GM23338 (cell line): ENCODE measurements at regions not wholly inside any gene's neighbourhood (a gene's known extent, or its start where the extent isn't known, plus 50 kb on each side); places are given as distances from the start of the nearest gene placed in this dataset.

Experiments
- ATAC-seq: fragments of 200-7000 bp; cut with Tn5 transposase; 3 replicates; pipeline ENCODE4 v1.9.1; 2020
- DNase-seq: peaks from one replicate; pipeline ENCODE4 v3.0.0-alpha.2; 2015; ENCODE audit warnings: low spot score
- H2AFZ ChIP-seq: fragments of 200-600 bp; sonication (generic); 2 replicates; pipeline ENCODE4 v1.8.0; 2016; ENCODE audit warnings: antibody characterized with exemption, mild to moderate bottlenecking, moderate library complexity
- H3F3A ChIP-seq: fragments of 200-600 bp; sonication (generic); replicated peaks from 2 replicates; pipeline ENCODE4 v1.8.0; 2017; ENCODE audit warnings: antibody characterized with exemption, mixed run types, low read depth
- H3K27ac ChIP-seq: fragments of 200-600 bp; sonication (generic); 2 replicates; pipeline ENCODE4 v1.6.1; 2016; ENCODE audit warnings: low read depth
- H3K27me3 ChIP-seq: fragments of 200-600 bp; sonication (generic); 2 replicates; pipeline ENCODE4 v1.8.0; 2016; ENCODE audit warnings: mild to moderate bottlenecking, mixed run types, moderate library complexity; ENCODE audit not compliant: insufficient read depth
- H3K36me3 ChIP-seq: fragments of 200-600 bp; sonication (generic); 2 replicates; pipeline ENCODE4 v1.8.0; 2016; ENCODE audit warnings: mild to moderate bottlenecking; ENCODE audit not compliant: insufficient read depth
- H3K4me1 ChIP-seq: fragments of 200-600 bp; sonication (generic); 2 replicates; pipeline ENCODE4 v1.8.0; 2016; ENCODE audit warnings: mild to moderate bottlenecking, moderate library complexity; ENCODE audit not compliant: insufficient read depth
- H3K4me2 ChIP-seq: fragments of 200-600 bp; sonication (generic); 2 replicates; pipeline ENCODE4 v1.7.1; 2017; ENCODE audit warnings: mixed run types
- H3K4me3 ChIP-seq: fragments of 200-600 bp; sonication (generic); 2 replicates; pipeline ENCODE4 v1.6.1; 2016; ENCODE audit warnings: mixed run types
- H3K79me2 ChIP-seq: fragments of 200-600 bp; sonication (generic); replicated peaks from 2 replicates; pipeline ENCODE4 v1.8.0; 2017; ENCODE audit warnings: mild to moderate bottlenecking; ENCODE audit not compliant: insufficient read depth
- H3K9me2 ChIP-seq: fragments of 200-600 bp; sonication (generic); 2 replicates; pipeline ENCODE4 v1.8.0; 2017; ENCODE audit not compliant: insufficient read depth
- H4K20me1 ChIP-seq: fragments of 200-600 bp; sonication (generic); replicated peaks from 2 replicates; pipeline ENCODE4 v1.8.0; 2017; ENCODE audit warnings: mild to moderate bottlenecking; ENCODE audit not compliant: insufficient read depth
- H3K27ac Mint-ChIP-seq: 2 replicates; pipeline ENCODE4 v1.8.0; 2020; ENCODE audit warnings: inconsistent platforms, mild to moderate bottlenecking, moderate library complexity, mixed read lengths
- H3K27me3 Mint-ChIP-seq: 3 replicates; pipeline ENCODE4 v1.8.0; 2022; ENCODE audit warnings: low read depth, mild to moderate bottlenecking, moderate library complexity, mixed read lengths, inconsistent platforms; ENCODE audit not compliant: insufficient read depth, poor library complexity
- H3K36me3 Mint-ChIP-seq: 3 replicates; pipeline ENCODE4 v1.8.0; 2021; ENCODE audit warnings: low read depth, mild to moderate bottlenecking, inconsistent platforms, moderate library complexity, mixed read lengths
- H3K4me1 Mint-ChIP-seq: 3 replicates; pipeline ENCODE4 v1.8.0; 2020; ENCODE audit warnings: mild to moderate bottlenecking, inconsistent platforms, mixed read lengths
- H3K4me3 Mint-ChIP-seq: 3 replicates; pipeline ENCODE4 v1.8.0; 2021; ENCODE audit warnings: moderate library complexity, mild to moderate bottlenecking, inconsistent platforms, mixed read lengths
- H3K9me3 Mint-ChIP-seq: 3 replicates; pipeline ENCODE4 v1.8.0; 2020; ENCODE audit warnings: moderate library complexity, mild to moderate bottlenecking, inconsistent platforms, mixed read lengths
- CREB1 ChIP-seq: fragments of 250-450 bp; sonication (Bioruptor Pico); IDR thresholded peaks from 2 replicates; pipeline ENCODE4 v1.5.0; 2020; ENCODE audit warnings: low read depth, mild to moderate bottlenecking, moderate library complexity
- EZH2 ChIP-seq: fragments of 200-600 bp; sonication (generic); IDR thresholded peaks from one replicate; pipeline ENCODE4 v1.8.0; 2017; ENCODE audit warnings: antibody characterized with exemption, mild to moderate bottlenecking, low read depth; ENCODE audit not compliant: unreplicated experiment
- EZH2phosphoT487 ChIP-seq: fragments of 200-600 bp; sonication (generic); IDR thresholded peaks from one replicate; pipeline ENCODE4 v1.8.1; 2018; ENCODE audit warnings: antibody characterized with exemption; ENCODE audit not compliant: unreplicated experiment
- JUNB ChIP-seq: IDR thresholded peaks from one replicate; pipeline ENCODE4 v1.6.1; 2016; ENCODE audit warnings: antibody characterized with exemption; ENCODE audit not compliant: unreplicated experiment
- NANOG ChIP-seq: IDR thresholded peaks from 2 replicates; pipeline ENCODE4 v1.6.1; 2016; ENCODE audit warnings: antibody characterized with exemption, borderline replicate concordance
- POLR2AphosphoS5 ChIP-seq: IDR thresholded peaks from 2 replicates; pipeline ENCODE4 v1.6.1; 2016; ENCODE audit warnings: antibody characterized with exemption, low read depth
- STAT1 ChIP-seq: IDR thresholded peaks from one replicate; pipeline ENCODE4 v1.6.1; 2016; ENCODE audit warnings: antibody characterized with exemption; ENCODE audit not compliant: unreplicated experiment
- ZNF114 ChIP-seq: fragments of 250-450 bp; sonication (Bioruptor Pico); IDR thresholded peaks from 2 replicates; pipeline ENCODE4 v1.5.0; 2020; ENCODE audit warnings: mild to moderate bottlenecking, moderate library complexity
- ZNF331 ChIP-seq: fragments of 250-450 bp; sonication (Bioruptor Pico); IDR thresholded peaks from 2 replicates; pipeline ENCODE4 v1.5.0; 2020; ENCODE audit warnings: low read depth, mild to moderate bottlenecking, moderate library complexity
- TF ChIP-seq, protein P1 (sequence below): IDR thresholded peaks from one replicate; pipeline ENCODE4 v1.6.1; 2018; ENCODE audit warnings: antibody characterized with exemption; ENCODE audit not compliant: unreplicated experiment
- TF ChIP-seq, protein P2 (sequence below), 2 experiments: fragments of 200-600 bp in 1 of 2; sonication (generic) in 1 of 2; conservative IDR thresholded peaks; 2 replicates each; pipeline versions ENCODE4 v1.5.1 to v1.6.1; 2016 to 2017; ENCODE audit warnings: antibody characterized with exemption in 2 of 2, low read depth in 2 of 2, mild to moderate bottlenecking in 2 of 2, moderate library complexity in 1 of 2
- TF ChIP-seq, protein P3 (sequence below): IDR thresholded peaks from 2 replicates; pipeline ENCODE4 v1.6.1; 2016; ENCODE audit warnings: antibody characterized with exemption
- TF ChIP-seq, protein P4 (sequence below): fragments of 250-450 bp; sonication (Bioruptor Pico); IDR thresholded peaks from 2 replicates; pipeline ENCODE4 v1.5.0; 2020; ENCODE audit warnings: mild to moderate bottlenecking, moderate library complexity

DNA sequence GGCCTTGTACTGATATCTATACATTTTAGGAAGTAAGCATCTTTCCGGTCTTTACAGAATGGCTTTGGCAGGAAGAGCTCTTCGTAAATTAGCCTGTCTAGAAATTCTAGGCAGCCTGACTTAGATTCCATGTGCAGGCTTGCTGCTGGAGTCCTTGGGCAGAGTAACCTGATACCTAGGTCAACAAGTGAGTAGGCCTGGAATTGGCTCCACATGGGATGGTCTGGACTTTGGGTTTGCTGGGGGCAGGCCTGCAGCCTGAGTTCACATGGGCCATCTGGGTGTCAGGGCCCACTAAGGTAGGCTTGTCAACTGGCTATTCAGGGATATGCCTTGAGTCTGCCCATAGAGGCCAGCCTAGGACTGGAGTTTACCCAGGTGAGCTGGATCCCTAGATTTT lies 59.6 kb upstream of the CYYR1 start:
- H3K27me3 Mint-ChIP-seq, result no peaks in the 10 kb centered on the region
- DNase-seq (no peak), ATAC-seq (no peak)
- H3K9me3 Mint-ChIP-seq, result no peaks in the 10 kb centered on the region
- Histone ChIP-seq H4K20me1 (no peaks in the 10 kb centered on the region), H3K4me1 (no peaks in the 10 kb centered on the region), H3K4me3 (no peak overlapping the region), H3K9me2 (peaks cover 3% of the 10 kb centered on the region; the same call in 1 of the 2 replicates), H3K4me2 (no peak overlapping the region), H3K36me3 (no peaks in the 10 kb centered on the region), H3K79me2 (no peaks in the 10 kb centered on the region), H3F3A (no peaks in the 10 kb centered on the region), H3K27ac (no peak overlapping the region), H2AFZ (no peak overlapping the region), H3K27me3 (no peaks in the 10 kb centered on the region)
- TF ChIP-seq EZH2phosphoT487 (no peak), POLR2AphosphoS5 (no peak), ZNF331 (CRISPR knock-in tag) (no peak), ZNF114 (CRISPR knock-in tag) (no peak), NANOG (no peak), JUNB (no peak), STAT1 (no peak), EZH2 (no peak), CREB1 (CRISPR knock-in tag) (no peak)
- TF ChIP-seq, protein P1, sequence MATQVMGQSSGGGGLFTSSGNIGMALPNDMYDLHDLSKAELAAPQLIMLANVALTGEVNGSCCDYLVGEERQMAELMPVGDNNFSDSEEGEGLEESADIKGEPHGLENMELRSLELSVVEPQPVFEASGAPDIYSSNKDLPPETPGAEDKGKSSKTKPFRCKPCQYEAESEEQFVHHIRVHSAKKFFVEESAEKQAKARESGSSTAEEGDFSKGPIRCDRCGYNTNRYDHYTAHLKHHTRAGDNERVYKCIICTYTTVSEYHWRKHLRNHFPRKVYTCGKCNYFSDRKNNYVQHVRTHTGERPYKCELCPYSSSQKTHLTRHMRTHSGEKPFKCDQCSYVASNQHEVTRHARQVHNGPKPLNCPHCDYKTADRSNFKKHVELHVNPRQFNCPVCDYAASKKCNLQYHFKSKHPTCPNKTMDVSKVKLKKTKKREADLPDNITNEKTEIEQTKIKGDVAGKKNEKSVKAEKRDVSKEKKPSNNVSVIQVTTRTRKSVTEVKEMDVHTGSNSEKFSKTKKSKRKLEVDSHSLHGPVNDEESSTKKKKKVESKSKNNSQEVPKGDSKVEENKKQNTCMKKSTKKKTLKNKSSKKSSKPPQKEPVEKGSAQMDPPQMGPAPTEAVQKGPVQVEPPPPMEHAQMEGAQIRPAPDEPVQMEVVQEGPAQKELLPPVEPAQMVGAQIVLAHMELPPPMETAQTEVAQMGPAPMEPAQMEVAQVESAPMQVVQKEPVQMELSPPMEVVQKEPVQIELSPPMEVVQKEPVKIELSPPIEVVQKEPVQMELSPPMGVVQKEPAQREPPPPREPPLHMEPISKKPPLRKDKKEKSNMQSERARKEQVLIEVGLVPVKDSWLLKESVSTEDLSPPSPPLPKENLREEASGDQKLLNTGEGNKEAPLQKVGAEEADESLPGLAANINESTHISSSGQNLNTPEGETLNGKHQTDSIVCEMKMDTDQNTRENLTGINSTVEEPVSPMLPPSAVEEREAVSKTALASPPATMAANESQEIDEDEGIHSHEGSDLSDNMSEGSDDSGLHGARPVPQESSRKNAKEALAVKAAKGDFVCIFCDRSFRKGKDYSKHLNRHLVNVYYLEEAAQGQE, result no peak
- TF ChIP-seq, protein P2, sequence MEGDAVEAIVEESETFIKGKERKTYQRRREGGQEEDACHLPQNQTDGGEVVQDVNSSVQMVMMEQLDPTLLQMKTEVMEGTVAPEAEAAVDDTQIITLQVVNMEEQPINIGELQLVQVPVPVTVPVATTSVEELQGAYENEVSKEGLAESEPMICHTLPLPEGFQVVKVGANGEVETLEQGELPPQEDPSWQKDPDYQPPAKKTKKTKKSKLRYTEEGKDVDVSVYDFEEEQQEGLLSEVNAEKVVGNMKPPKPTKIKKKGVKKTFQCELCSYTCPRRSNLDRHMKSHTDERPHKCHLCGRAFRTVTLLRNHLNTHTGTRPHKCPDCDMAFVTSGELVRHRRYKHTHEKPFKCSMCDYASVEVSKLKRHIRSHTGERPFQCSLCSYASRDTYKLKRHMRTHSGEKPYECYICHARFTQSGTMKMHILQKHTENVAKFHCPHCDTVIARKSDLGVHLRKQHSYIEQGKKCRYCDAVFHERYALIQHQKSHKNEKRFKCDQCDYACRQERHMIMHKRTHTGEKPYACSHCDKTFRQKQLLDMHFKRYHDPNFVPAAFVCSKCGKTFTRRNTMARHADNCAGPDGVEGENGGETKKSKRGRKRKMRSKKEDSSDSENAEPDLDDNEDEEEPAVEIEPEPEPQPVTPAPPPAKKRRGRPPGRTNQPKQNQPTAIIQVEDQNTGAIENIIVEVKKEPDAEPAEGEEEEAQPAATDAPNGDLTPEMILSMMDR (conservative IDR thresholded peaks at IDR 0.05; ENCODE audit: low read depth in 2 of 2), result no peak
- TF ChIP-seq, protein P3, sequence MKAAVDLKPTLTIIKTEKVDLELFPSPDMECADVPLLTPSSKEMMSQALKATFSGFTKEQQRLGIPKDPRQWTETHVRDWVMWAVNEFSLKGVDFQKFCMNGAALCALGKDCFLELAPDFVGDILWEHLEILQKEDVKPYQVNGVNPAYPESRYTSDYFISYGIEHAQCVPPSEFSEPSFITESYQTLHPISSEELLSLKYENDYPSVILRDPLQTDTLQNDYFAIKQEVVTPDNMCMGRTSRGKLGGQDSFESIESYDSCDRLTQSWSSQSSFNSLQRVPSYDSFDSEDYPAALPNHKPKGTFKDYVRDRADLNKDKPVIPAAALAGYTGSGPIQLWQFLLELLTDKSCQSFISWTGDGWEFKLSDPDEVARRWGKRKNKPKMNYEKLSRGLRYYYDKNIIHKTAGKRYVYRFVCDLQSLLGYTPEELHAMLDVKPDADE, result no peak
- TF ChIP-seq, protein P4, sequence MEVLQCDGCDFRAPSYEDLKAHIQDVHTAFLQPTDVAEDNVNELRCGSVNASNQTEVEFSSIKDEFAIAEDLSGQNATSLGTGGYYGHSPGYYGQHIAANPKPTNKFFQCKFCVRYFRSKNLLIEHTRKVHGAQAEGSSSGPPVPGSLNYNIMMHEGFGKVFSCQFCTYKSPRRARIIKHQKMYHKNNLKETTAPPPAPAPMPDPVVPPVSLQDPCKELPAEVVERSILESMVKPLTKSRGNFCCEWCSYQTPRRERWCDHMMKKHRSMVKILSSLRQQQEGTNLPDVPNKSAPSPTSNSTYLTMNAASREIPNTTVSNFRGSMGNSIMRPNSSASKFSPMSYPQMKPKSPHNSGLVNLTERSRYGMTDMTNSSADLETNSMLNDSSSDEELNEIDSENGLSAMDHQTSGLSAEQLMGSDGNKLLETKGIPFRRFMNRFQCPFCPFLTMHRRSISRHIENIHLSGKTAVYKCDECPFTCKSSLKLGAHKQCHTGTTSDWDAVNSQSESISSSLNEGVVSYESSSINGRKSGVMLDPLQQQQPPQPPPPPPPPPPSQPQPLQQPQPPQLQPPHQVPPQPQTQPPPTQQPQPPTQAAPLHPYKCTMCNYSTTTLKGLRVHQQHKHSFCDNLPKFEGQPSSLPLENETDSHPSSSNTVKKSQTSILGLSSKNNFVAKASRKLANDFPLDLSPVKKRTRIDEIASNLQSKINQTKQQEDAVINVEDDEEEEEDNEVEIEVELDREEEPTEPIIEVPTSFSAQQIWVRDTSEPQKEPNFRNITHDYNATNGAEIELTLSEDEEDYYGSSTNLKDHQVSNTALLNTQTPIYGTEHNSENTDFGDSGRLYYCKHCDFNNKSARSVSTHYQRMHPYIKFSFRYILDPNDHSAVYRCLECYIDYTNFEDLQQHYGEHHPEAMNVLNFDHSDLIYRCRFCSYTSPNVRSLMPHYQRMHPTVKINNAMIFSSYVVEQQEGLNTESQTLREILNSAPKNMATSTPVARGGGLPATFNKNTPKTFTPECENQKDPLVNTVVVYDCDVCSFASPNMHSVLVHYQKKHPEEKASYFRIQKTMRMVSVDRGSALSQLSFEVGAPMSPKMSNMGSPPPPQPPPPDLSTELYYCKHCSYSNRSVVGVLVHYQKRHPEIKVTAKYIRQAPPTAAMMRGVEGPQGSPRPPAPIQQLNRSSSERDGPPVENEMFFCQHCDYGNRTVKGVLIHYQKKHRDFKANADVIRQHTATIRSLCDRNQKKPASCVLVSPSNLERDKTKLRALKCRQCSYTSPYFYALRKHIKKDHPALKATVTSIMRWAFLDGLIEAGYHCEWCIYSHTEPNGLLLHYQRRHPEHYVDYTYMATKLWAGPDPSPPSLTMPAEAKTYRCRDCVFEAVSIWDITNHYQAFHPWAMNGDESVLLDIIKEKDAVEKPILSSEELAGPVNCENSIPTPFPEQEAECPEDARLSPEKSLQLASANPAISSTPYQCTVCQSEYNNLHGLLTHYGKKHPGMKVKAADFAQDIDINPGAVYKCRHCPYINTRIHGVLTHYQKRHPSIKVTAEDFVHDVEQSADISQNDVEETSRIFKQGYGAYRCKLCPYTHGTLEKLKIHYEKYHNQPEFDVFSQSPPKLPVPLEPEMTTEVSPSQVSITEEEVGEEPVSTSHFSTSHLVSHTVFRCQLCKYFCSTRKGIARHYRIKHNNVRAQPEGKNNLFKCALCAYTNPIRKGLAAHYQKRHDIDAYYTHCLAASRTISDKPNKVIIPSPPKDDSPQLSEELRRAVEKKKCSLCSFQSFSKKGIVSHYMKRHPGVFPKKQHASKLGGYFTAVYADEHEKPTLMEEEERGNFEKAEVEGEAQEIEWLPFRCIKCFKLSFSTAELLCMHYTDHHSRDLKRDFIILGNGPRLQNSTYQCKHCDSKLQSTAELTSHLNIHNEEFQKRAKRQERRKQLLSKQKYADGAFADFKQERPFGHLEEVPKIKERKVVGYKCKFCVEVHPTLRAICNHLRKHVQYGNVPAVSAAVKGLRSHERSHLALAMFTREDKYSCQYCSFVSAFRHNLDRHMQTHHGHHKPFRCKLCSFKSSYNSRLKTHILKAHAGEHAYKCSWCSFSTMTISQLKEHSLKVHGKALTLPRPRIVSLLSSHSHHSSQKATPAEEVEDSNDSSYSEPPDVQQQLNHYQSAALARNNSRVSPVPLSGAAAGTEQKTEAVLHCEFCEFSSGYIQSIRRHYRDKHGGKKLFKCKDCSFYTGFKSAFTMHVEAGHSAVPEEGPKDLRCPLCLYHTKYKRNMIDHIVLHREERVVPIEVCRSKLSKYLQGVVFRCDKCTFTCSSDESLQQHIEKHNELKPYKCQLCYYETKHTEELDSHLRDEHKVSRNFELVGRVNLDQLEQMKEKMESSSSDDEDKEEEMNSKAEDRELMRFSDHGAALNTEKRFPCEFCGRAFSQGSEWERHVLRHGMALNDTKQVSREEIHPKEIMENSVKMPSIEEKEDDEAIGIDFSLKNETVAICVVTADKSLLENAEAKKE (CRISPR knock-in tag), result no peak
- no peaks in the 10 kb centered on the region for H3K36me3 Mint-ChIP-seq
- no peaks in the 10 kb centered on the region; the same call in 1 of the 3 replicates for H3K4me1 Mint-ChIP-seq
- no peak overlapping the region for H3K4me3 Mint-ChIP-seq
- H3K27ac Mint-ChIP-seq, result no peak overlapping the region
